GM21390 (cell line): ENCODE measurements at regions not wholly inside any gene's neighbourhood (a gene's known extent, or its start where the extent isn't known, plus 50 kb on each side); places are given as distances from the start of the nearest gene placed in this dataset.
"Not testable (repeated sequence)": the region's sequence is repeated elsewhere in the genome, so short reads cannot be mapped to it uniquely, and the experiment has no call there.

ENCODE experiments used
- ATAC-seq: cut with Tn5 transposase; IDR thresholded peaks from one replicate; pipeline ENCODE4 v1.9.1; 2021; ENCODE audit not compliant: unreplicated experiment

DNA sequence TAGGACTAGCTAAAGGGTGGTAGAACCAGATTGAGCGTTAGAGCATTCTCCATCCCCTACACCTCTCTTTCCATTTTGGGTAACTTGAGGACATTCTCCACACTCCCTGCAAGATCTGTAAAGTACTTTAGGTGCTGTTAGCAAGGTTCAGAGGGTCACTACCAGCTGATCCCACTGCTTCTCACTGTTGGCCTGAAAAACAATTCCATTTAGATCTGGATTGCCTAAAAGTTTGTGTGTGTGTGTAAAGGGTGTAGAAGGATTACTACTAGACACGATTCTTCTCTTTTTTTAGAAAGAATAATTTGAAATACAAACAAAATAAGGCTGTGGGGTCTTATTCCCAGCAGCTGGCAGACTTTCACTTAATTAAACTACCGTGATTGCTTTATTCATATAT, 95.1 kb upstream of the TMEM178A start:
- no peak for ATAC-seq

DNA sequence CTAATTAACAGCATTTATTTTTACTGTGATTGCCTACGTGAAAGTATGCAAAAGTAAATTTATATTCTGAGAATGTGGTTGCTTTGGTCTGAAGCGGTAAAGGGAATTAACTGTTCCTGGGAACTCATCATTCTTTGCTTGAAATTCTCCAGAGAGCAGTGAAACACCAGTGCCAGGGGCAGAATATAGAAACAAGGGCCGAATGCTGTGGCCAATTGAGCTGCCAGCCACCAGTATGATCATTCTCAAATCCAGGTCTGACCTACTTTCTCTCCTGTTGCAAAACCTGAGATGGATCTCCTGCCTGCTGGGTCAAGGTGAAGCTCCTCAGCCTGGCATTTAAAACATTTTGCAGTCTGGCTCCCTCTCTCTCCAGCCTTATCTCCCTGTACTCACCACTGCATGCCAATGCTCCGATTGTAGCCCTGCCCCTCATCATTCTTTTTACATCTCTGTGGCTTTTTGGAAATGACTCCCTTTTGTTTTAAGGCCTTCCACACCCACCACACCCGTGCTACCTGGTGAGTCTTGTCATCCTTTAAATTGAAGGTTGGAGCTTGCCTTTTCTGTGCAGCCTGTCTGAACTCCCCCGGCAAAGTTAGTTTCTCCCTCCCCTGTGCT, 94.5 kb upstream of the TMEM178A start:
- ATAC-seq: no peak

GRCh38 chr2:39573276-39573675, 92.4 kb upstream of the TMEM178A start:
- ATAC-seq: no peak

GRCh38 chr2:39581866-39582265, 83.9 kb upstream of the TMEM178A start:
- ATAC-seq: no peak

DNA sequence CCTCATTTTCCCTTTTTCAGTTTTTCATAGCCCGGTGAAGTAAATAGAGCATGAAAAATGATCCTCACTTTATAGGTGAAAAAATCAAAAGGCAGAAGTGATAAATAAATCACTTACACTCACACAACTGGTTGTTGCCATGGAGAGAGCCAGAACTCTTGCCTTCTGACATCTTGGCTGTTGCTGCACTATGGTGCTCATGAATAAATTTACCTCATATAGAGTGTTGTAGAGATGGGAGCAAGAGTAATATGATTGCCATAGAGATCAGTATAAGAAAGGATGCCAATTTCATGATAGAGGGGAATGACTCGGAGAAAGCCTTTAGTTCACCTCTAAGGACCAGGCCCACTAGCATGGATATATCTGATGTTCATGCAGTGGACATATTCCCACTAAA, 82.5 kb upstream of the TMEM178A start:
- no peak for ATAC-seq

DNA sequence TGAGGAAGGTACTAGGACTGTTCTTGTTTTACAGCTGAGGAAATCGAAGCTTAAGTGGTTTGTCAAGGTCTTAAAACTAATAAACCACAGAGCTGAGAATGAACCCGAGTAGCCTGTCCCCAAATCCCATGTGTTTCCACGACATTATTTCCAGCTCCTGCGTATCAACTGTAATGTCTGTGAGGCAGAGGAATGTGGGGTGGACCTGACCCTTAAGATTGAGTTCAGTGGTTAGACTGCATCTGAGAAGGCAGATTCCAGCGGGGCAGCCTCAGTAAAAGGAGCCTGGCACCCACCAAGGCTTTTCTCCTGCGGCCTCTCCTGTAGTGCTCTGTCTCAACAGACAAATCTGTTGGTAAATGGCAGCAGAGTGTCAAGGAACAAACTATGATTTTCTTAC, 81.9 kb upstream of the TMEM178A start:
- no peak for ATAC-seq

DNA sequence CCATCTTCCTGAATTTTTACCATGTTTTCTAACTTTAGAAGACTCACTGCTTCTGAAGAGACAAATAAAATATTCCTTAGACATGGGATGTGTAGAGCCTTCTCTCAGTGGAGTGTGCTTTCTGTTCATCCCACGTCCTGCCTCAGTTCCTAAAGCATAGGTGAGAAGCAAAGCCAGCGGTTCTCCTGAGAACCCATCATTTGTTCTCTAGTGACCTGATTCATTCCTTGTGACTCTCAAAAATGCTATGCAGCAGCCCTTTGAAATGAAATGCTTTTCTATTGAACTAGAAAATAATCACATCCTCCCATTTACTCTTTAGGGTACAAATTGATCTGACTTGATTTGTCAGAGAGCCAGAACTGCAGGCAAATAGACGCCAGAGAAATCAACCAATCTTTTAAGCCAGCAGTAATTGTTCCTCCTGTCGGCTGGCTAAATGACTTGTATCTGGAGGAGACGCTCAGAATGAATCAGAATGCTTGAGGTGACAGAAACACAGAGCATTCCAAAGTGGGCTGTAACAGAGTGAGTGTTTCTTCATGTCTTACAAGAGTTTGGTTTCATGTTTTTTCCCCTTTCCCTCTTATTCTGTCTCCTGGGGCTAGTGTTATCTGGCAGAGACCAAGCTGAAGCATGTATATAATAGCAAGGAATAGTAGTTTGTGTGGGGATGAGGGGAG, 81.3 kb upstream of the TMEM178A start:
- no peak for ATAC-seq

GRCh38 chr2:39585531-39585930, 80.2 kb upstream of the TMEM178A start:
- not testable (repeated sequence) for ATAC-seq

- ATAC-seq: no peak
These were observed 78.5 kb upstream of the TMEM178A start for GRCh38 chr2:39587168-39587567.

DNA sequence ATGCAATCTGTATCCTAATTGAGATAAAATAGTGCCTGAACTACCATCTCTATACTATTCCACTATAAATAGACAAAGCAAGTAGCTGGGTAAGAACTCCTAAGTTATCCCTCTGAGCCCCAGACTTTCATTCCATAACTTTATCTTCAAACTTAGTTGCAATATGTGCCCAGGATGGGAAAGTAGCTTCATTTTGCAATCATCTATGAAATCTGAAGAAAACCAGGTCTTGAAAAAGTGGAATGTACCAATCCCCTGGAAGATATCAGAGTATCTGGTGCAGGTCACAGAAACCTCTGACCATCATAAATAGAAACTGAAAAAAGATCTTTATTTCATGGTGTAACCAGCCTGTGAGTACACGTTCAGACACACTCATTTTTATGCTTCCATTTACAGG, 78.1 kb upstream of the TMEM178A start:
- ATAC-seq: no peak

GRCh38 chr2:39593439-39594393, 72.0 kb upstream of the TMEM178A start:
- no peak for ATAC-seq

DNA sequence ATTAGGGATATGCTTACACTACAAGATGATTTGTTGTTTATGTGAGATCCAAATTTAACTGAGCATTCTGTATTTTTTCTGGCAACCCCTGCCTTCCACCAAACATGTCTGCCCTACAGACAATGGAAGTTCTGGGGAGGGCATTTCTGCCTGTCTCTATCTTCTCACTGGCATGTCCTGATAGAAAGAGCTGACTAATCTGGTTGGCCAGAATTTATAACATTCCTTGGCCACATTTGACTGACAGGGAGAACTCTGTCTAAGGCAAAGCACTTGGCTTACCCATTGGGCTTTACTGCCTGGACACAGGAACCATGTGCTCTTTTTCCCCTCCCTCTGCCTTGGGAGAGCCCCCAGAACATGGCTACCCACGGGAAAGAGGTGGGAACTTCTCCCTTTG, 70.6 kb upstream of the TMEM178A start:
- ATAC-seq: no peak

- no peak for ATAC-seq
These were observed 68.4 kb upstream of the TMEM178A start for GRCh38 chr2:39597314-39597713.

GRCh38 chr2:39602616-39603015, 63.1 kb upstream of the TMEM178A start:
- ATAC-seq: no peak

GRCh38 chr2:39603436-39603835, 62.3 kb upstream of the TMEM178A start:
- no peak for ATAC-seq

DNA sequence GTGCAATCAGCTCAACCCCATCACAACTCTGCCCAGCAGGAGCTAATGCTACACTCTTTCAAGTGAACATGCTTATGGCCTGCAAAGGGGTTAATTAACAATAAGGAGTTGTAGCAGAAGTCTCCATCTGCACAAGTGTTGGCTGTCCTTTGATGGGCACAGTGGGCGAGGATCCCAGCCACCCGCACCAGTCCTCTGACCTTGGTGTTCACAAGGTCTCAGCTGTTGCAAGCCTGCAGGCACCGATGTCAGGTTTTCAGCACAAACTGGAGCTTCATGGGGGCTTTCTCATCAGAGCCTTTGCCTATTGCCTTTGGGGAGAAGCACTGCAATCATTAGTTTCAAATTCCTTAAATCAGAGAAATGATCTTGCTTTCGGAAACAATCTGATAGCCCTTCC, 60.9 kb upstream of the TMEM178A start:
- ATAC-seq: no peak

DNA sequence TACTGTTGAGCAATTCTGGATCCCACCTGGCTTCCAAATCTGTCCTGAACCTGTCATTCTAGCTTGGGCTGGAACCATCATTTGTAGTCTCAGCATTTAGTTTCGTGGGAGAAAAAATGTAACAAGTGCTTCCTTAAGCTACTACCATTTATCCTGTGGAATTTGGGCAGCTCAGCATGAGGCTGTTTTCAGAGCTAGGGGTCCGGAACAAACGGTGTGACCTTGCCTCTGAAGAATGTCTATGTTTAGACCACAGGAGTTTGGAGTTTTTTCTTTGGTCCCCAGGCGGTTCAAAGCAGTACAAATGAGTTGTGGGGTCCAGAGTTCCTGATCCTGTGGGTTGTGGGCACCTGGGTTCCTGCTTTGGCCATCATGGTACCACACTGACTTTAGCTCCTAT, 59.1 kb upstream of the TMEM178A start:
- no peak for ATAC-seq

- ATAC-seq: no peak
These were observed 58.0 kb upstream of the TMEM178A start for GRCh38 chr2:39607538-39608262.

DNA sequence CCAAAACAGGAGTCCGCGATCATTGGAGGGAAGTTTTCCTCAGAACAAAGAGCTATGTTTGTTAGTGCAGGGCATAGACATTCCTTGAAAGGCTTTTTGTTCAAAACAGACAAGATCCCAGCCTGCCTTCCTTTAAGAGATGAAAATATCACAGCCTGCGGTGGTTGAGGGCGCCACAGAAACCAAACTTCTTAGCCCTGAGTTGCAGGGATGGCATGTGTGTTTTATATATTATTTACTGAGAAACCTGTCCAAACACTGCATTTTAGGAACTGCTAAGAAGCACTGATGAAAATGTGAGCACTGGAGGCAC, 57.5 kb upstream of the TMEM178A start:
- no peak for ATAC-seq

GRCh38 chr2:39608686-39609441, 56.9 kb upstream of the TMEM178A start:
- ATAC-seq: no peak

- no peak for ATAC-seq
These were observed 55.8 kb upstream of the TMEM178A start for GRCh38 chr2:39609917-39610316.
